22Rv1 (cell line): ENCODE measurements at regions not wholly inside any gene's neighbourhood (a gene's known extent, or its start where the extent isn't known, plus 50 kb on each side); places are given as distances from the start of the nearest gene placed in this dataset.

Experiments
- CTCF ChIP-seq: fragments of 450-650 bp; IDR thresholded peaks from 2 replicates; pipeline ENCODE4 v1.5.1; 2017; ENCODE audit warnings: mild to moderate bottlenecking
- ZFX ChIP-seq: fragments of 450-650 bp; IDR thresholded peaks from 2 replicates; pipeline ENCODE4 v1.6.1; 2017; ENCODE audit warnings: antibody characterized with exemption, borderline replicate concordance

DNA sequence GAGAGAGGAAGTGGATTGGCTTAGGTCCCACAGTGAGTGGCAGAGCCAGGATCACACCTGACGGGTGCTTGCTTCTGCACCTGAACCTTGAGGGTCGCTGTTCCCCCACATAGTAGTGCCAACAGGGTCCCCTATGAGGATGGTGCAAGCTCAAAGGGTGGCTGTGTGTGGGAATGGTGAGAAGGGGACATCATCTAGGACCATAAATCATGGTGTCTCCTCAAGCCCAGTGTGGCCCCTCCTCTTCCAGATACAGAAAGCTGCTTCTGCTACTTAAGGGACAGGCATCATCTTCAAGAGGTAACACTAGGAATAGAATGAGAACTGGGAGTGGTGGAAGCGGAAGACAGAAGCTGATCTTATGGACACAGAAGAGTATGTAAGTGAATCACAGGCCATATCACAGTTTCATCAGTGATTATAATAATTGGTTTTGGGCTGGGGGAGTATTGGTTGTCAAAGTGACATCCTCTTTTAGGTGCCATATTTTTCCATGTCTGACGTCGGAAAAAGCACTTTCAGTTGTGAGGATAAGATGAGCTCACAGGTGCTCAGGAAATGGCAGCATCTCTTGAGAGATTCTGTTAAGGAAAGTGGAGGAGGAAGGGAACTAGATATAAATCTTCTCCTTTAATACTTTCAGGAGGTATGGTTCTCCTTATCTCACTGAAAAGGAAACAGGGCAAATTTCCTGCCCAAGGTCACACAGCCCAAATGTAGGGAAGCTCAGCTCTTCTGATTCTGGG lies 83.2 kb upstream of the HNF1B start:
- TF ChIP-seq CTCF: no peak
- no peak for TF ChIP-seq ZFX
